Superior temporal gyrus (tissue), 1 donor: ENCODE measurements at regions not wholly inside any gene's neighbourhood (a gene's known extent, or its start where the extent isn't known, plus 50 kb on each side); places are given as distances from the start of the nearest gene placed in this dataset.
"Not testable (repeated sequence)": the region's sequence is repeated elsewhere in the genome, so short reads cannot be mapped to it uniquely, and the experiment has no call there.

ENCODE experiments used
- DNase-seq: peaks from one replicate; pipeline ENCODE4 v3.0.0-alpha.2; 2016; ENCODE audit errors: extremely low spot score

DNA sequence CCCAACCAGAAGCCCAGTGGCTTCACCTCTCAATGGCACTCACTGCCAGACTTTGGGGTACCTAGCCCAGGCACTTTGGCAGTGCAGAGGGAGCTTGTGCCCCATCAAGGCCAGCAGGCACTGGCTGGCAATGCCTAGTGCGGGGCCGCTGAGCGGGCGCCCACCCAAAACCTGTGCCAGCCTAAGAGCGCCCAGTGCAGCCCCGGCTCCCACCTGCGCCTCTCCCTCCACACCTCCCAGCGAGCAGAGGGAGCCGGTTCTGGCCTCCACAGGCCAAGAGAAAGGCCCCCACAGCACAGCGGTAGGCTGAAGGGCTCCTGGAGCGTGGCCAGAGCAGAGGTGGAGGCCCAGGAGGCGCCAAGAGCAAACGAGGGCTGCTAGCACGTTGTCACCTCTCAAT, 930.8 kb downstream of the IPMK start:
- DNase-seq = no peak

DNA sequence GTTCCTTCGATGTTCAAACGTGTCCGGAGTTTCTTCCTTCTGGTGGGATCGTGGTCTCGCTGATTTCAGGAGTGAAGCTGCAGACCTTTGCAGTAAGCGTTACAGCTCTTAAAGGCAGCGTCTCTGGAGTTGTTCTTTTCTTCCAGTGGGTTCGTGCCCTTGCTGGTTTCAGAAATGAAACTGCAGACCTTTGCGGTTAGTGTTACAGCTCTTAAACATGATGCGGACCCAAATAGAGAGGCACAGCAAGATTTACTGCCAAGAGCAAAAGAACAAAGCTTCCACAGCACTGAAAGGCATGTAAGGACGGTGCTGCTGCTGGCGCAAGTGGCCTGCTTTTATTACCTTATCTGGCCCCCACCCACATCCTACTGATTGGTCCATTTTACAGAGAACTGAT, 931.4 kb downstream of the IPMK start:
- no peak for DNase-seq

DNA sequence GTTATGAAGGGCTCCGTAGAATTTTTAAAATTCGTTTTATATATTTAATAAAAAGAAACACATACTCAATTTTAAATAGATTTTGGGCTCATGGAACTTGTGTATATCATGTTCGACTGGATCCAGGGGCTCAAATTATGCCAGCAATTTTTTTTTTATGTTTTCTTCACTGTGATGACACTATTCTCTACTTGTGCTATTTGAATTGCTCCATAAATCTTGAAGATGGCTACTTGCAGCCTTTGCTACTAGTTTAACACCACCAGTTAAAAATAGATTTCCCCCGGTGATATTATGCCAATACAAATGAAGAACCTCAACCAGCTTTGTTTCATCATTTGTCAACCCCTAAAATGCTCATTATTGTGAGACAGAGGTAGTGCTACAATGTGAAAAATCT, 933.2 kb downstream of the IPMK start:
- DNase-seq = no peak

DNA sequence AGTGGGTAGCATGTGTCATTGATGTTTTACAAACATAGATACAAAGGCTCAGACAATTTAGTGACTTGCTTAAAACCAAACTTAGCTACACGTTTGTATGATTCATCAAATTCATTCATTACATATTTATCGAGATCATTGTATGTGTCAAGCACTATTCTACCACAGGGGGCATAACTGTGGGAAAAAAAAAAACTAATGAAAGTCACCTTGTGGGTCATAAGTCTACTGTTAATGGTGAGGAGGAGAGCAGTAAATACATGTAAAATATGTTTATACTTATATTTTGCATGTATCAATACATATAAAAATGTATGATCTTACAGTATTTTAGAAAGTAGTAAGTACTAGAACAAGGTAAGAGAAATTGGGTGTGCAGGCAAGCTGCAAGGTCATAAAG, 933.8 kb downstream of the IPMK start:
- no peak for DNase-seq

DNA sequence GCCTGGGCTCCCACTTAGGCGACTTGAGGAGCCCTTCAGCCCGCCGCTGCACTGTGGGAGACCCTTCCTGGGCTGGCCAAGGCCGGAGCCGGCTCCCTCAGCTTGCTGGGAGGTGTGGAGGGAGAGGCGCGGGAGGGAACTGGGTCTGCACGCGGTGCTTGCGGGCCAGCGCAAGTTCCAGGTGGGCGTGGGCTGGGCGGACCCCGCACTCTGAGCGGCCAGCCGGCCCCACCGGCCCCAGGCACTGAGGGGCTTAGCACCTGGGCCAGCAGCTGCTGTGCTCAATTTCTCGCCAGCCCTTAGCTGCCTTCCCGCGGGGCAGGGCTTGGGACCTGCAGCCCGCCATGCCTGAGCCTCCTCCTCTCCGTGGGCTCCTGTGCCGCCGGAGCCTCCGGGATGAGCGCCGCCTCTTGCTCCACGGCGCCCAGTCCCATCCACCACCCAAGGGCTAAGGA, 946.3 kb downstream of the IPMK start:
- DNase-seq = not testable (repeated sequence)

- DNase-seq = no peak
These were observed 947.3 kb downstream of the IPMK start for GRCh38 chr10:57320416-57320815.

- peak; percentile 66 for DNase-seq
These were observed 953.0 kb upstream of the ZWINT start for GRCh38 chr10:57314046-57314445.

DNA sequence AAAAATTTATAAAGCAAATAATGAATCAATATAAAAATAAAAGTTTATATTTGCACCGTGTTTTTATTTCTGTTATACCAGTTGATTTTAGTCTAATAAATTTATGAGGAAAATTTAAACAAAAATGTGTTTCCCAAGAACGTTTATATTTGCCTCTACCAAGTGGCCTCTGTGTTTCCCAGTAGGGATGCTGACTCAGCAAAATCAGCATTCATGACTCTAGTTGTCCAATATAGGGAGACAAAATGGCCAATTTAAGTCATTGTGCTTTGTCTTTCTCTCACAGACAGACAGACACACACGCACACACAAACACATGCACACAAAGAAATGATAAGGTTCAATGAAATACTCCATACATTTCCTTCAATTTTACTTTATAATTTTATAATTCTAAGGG, 942.5 kb upstream of the ZWINT start:
- DNase-seq = peak; percentile 46

DNA sequence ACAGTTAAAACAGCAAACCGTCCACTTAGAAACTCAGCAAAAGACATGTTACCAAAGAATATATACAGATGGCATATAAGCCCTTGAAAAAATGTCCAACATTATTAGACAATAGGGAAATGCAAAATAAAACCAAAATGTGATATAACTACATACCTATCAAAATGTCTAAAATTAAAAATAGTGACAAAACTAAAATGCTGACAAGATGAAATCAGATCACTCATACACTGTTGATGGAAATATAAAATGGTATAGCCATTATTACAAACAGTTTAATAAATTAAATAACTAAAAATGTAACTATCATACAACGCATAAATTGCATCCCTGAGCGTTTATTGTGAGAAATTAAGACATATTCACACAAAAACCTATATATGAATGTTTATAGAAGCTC, 939.7 kb upstream of the ZWINT start:
- no peak for DNase-seq

- DNase-seq = no peak
These were observed 933.6 kb upstream of the ZWINT start for GRCh38 chr10:57294698-57295097.

- DNase-seq = no peak
These were observed 927.7 kb upstream of the ZWINT start for GRCh38 chr10:57288754-57289153.

- DNase-seq = no peak
These were observed 901.8 kb upstream of the ZWINT start for GRCh38 chr10:57262892-57263291.

GRCh38 chr10:57260175-57260574, 899.1 kb upstream of the ZWINT start:
- no peak for DNase-seq

DNA sequence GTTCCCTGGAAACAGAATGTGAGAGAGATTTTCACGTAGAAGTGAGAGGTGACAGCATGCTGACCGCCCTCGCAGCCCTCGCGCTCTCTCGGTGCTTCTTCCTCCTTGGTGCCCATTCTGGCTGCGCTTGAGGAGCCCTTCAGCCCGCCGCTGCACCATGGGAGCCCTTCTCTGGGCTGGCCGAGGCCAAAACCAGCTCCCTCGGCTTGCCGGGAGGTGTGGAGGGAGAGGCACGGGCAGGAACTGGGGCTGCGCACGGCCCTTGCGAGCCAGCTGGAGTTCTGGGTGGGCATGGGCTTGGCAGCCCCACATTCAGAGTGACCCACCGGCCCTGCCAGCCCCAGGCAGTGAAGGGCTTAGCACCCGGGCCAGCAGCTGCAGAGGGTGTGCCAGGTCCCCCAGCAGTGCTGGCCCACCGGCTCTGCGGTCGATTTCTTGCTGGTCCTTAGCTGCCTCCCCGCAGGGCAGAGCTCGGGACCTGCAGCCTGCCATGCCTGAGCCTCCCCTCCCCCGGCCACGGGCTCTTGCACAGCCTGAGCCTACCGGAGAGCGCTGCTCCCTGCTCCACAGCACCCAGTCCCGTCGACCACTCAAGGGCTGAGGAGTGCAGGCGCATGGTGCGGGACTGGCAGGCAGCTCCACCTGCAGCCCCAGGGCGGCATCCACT, 888.7 kb upstream of the ZWINT start:
- DNase-seq = no peak

- DNase-seq = no peak
These were observed 886.2 kb upstream of the ZWINT start for GRCh38 chr10:57247271-57247670.

- DNase-seq = no peak
These were observed 864.9 kb upstream of the ZWINT start for GRCh38 chr10:57225920-57226319.

GRCh38 chr10:57224811-57225210, 863.8 kb upstream of the ZWINT start:
- DNase-seq = no peak

GRCh38 chr10:57222603-57223002, 861.5 kb upstream of the ZWINT start:
- no peak for DNase-seq

DNA sequence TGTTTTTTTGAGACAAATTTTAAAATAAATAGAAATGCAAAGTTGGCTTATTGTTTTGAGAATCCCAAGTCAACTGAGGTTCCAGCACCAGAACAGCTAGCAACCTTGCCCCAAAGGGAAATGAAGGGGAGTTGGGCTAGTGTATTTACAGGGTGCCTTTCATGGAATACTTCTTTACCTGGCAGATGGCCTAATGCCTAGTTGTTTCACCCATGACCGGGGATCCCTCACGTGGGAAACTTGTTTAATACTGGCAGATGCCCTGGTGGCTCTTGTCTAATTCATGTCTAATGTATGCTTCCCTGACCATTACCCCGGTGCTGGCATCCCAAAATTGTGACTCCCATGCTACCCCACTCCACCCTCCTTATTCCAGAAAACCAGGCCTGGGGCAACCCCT, 861.1 kb upstream of the ZWINT start:
- DNase-seq = no peak

DNA sequence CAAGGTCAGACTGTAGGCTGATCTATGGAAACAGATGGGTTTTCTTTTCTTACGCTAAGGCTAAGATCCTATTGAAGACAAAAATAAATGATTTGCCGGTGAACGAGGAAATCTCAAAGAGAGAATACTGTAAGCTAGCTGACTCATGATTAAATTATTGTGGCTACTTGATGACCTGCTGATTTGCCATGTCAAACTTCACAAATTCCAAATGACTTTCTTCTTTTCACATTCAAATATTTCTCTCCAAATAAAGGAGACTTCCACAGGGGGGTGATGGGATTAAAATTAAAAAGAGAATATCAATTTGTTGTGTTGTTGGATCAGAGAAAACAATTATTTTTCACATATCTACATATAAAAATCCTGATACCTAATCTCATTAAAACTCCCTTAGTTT, 860.6 kb upstream of the ZWINT start:
- no peak for DNase-seq

- no peak for DNase-seq
These were observed 857.3 kb upstream of the ZWINT start for GRCh38 chr10:57218382-57218781.

DNA sequence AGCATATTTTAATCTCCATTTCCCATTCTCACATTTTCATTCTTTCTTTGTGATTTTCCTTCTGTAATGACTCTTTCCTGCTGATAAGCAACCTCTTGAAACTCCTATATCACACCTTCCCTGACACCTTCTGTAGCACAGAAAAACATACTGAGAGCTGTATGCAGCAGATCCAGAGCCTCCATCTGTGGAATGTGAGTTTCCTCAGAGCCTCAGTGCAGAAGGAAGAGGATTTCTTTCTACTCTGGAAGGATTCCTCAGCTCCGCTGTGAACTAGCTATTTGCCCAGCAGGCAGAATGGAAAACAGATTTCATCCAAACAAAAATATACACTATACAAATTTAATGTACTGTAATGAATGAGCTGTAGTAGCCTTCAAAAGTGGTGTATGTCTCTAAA, 841.3 kb upstream of the ZWINT start:
- DNase-seq = no peak

DNA sequence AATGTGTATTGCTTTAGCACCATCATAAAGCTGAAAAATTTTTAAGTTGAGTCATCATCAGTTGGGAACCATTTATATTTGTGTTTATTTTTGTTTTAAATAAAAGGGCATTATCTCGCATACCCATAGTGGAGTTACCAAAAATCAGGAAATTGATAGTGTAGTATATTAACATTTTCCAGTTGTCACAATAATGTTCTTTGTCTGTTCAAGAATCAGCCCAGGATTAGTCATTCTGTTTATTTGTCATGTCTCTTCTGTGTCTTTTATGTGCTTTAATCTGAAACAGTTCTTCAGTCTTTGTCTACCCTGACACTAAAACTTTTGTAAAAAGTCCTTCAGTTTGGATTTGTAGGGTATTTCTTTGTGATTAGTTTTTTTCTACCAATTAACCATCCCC, 827.8 kb upstream of the ZWINT start:
- no peak for DNase-seq

- DNase-seq = no peak
These were observed 825.1 kb upstream of the ZWINT start for GRCh38 chr10:57186201-57186600.
